Activated CD4-positive, alpha-beta T cell treated with anti-CD3 and anti-CD28 coated beads, Interleukin-2, amount 10 ng/mL, durations not matched to agents 24 days and 14 days (primary cell): ENCODE measurements at regions not wholly inside any gene's neighbourhood (a gene's known extent, or its start where the extent isn't known, plus 50 kb on each side); places are given as distances from the start of the nearest gene placed in this dataset.

ENCODE experiments used
- DNase-seq: peaks from one replicate; pipeline ENCODE4 v3.0.0; 2022
- H3K27ac Mint-ChIP-seq: one replicate; pipeline ENCODE4 v1.8.0; 2022; ENCODE audit warnings: mild to moderate bottlenecking, mixed read lengths
- H3K27me3 Mint-ChIP-seq: one replicate; pipeline ENCODE4 v1.8.0; 2022; ENCODE audit warnings: mixed read lengths
- H3K36me3 Mint-ChIP-seq: one replicate; pipeline ENCODE4 v1.8.0; 2022; ENCODE audit warnings: low read depth, mild to moderate bottlenecking, mixed read lengths
- H3K4me1 Mint-ChIP-seq: one replicate; pipeline ENCODE4 v1.8.0; 2021; ENCODE audit warnings: mixed read lengths
- H3K4me3 Mint-ChIP-seq: one replicate; pipeline ENCODE4 v1.8.0; 2022; ENCODE audit warnings: mild to moderate bottlenecking, moderate library complexity, mixed read lengths
- H3K9me3 Mint-ChIP-seq: one replicate; pipeline ENCODE4 v1.8.0; 2021; ENCODE audit warnings: mixed read lengths
- intact Hi-C: fragments of 100-400 bp; cut with micrococcal nuclease; formaldehyde crosslinking; loops from one replicate; pipeline ENCODE4 v1.15.1; 2023

DNA sequence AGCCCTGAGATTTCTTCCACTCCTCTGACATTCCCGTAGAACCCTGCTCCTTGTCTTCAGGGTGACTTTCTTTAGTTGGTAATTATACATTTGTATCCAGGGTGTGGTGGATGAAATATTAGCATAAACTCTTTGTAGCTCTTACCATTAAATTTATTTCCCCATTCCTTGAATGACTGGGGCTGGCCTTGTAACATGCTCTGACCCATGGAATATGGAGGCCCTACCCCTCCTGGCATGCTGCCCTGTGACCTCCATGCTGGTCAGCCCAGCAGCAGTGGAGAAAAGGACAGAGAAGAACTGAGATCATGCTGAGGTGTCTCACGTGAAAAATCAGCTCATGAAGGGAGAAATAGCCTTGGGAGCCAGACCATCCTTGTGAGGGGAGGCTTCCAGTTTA is 96.1 kb upstream of the PROK2 start:
- no peak for DNase-seq
- no peak overlapping the region for H3K4me3 Mint-ChIP-seq
- no peaks in the 10 kb centered on the region for H3K4me1 Mint-ChIP-seq
- peaks cover 39% of the 10 kb centered on the region for H3K27me3 Mint-ChIP-seq
- H3K27ac Mint-ChIP-seq, result no peak overlapping the region
- H3K36me3 Mint-ChIP-seq, result no peaks in the 10 kb centered on the region
- no peaks in the 10 kb centered on the region for H3K9me3 Mint-ChIP-seq
- intact Hi-C loops, result no loop called here

DNA sequence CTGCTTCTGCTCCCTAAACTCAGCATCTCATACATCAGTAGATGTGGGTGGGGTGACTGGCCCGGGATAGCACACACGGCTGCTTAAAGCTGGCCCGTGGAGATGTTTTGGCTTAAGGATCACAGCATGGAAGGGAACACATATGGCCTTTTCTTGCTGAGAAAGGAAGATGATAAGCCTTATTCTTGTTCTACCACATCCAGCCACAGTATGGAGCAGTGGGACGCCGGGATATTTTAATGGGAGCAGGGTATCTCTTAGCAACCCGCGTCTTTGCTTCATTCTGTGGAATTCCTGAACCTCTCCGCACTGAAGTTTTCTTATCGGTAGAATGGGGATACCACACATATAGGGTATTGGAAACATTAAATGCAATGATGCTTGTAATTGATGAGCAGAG is 94.1 kb upstream of the PROK2 start:
- Mint-ChIP-seq H3K27me3 (peaks cover 26% of the 10 kb centered on the region), H3K9me3 (no peaks in the 10 kb centered on the region), H3K4me3 (no peak overlapping the region), H3K36me3 (no peaks in the 10 kb centered on the region), H3K27ac (no peak overlapping the region), H3K4me1 (peaks cover 15% of the 10 kb centered on the region)
- DNase-seq, result no peak
- intact Hi-C loops, result loop anchor here (5.0 to 10.0 kb wide), 7 partner anchors 106 to 1206 kb away; no protein-coding TSS in a partner anchor

DNA sequence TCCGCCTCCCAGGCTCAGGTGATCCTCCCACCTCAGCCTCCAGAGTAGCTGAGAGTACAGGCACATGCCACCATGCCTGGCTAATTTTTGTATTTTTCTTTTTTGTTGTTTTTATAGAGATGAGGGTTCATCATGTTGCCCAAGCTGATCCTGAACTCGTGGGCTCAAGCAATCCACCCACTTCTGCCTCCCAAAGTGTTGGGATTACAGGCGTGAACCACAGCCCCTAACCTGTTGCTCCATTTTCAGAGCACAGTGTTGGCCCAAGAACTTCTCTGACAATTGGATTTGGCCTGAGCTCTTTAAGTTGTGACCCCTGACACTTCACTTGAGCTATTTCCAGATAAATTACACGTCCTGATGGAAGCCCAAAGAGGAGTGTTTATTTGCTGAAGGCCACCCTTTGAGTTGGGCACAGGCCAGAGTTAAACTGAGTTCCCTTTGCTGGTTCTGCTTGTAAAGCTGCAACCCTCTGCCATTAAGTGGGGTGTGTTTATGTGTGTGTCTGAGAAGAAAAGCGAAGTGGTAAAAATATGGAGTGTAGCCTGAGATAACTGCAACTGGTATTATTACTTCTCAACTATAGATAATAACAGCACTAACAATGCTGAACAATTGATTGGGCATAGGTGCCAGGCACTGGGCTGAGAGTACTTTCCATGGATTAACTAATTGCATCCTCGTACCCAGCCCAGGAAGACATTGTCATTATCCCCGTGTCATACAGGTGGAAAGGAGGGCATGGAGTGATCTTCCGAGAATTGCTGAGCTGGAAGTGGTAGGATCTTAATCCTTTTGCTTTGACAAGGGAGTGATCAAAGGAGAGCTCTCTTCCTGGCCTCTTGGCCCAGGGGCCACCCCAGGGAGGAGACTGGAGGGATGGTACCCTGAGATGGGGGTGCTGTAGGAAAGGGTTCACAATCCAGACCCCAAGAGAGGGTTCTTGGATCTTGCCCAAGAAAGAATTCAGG is 91.5 kb upstream of the PROK2 start:
- DNase-seq, result no peak
- H3K9me3 Mint-ChIP-seq, result no peaks in the 10 kb centered on the region
- H3K36me3 Mint-ChIP-seq, result no peaks in the 10 kb centered on the region
- H3K4me3 Mint-ChIP-seq, result no peak overlapping the region
- peaks cover 12% of the 10 kb centered on the region for H3K27me3 Mint-ChIP-seq
- H3K27ac Mint-ChIP-seq, result no peak overlapping the region
- H3K4me1 Mint-ChIP-seq, result peaks cover 28% of the 10 kb centered on the region
- intact Hi-C loops, result loop anchor here (5.0 to 10.0 kb wide), 7 partner anchors 108 to 1208 kb away; no protein-coding TSS in a partner anchor

DNA sequence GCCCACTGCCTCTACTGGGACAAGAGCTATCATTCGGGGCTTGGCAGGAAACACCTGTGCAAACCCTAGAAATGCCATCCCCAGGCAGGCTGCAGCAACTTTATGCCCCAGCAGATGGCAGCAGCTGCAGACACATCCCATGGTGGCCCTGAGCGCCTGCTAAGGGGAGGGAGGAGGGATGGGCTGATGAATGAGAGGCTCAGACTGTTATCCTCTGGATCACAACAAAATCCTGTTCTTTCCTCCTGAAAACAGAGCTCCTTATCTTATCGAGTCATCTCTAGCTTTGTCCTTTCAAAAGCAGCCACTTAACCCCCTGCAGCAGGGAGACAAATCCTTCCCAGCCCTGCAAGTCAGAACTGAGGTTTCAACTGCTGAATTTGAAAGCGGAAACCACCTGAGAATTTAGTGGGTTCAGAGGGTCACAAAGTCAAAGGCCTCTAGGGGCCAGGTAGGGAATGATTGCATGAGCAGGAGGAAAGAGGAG is 90.6 kb upstream of the PROK2 start:
- Mint-ChIP-seq H3K4me1 (peaks cover 28% of the 10 kb centered on the region), H3K9me3 (no peaks in the 10 kb centered on the region), H3K4me3 (peak overlapping the region; percentile 14), H3K27me3 (peaks cover 12% of the 10 kb centered on the region), H3K36me3 (no peaks in the 10 kb centered on the region), H3K27ac (peak overlapping the region; percentile 74)
- intact Hi-C loops, result loop anchor here (1.0 to 10.0 kb wide), 10 partner anchors 109 to 1209 kb away; no protein-coding TSS in a partner anchor
- peak; percentile 93 for DNase-seq

DNA sequence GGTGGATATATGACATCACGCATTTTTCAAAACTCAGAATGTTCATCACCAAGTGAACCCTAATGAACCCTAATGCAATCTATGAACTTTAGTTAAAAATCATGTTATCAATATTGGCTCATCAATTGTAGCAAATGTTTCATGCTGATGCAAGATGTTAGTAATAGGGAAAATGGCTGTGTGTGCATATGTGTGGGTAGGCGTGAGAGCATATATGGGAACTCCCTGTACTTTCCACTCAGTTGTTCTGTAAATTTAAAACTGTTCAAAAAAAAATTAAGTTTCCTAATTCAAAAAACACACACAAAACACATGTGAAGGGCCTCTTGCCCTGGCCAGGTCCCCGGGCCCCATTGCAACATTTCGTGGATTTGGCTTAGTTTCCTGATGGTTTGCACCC is 89.7 kb upstream of the PROK2 start:
- H3K27ac Mint-ChIP-seq, result peak overlapping the region; percentile 74
- no peaks in the 10 kb centered on the region for H3K9me3 Mint-ChIP-seq
- H3K27me3 Mint-ChIP-seq, result peaks cover 17% of the 10 kb centered on the region
- H3K36me3 Mint-ChIP-seq, result no peaks in the 10 kb centered on the region
- H3K4me3 Mint-ChIP-seq, result peak overlapping the region; percentile 14
- H3K4me1 Mint-ChIP-seq, result peaks cover 28% of the 10 kb centered on the region
- DNase-seq, result no peak
- intact Hi-C loops, result loop anchor here (1.0 to 10.0 kb wide), 11 partner anchors 110 to 1210 kb away; no protein-coding TSS in a partner anchor

DNA sequence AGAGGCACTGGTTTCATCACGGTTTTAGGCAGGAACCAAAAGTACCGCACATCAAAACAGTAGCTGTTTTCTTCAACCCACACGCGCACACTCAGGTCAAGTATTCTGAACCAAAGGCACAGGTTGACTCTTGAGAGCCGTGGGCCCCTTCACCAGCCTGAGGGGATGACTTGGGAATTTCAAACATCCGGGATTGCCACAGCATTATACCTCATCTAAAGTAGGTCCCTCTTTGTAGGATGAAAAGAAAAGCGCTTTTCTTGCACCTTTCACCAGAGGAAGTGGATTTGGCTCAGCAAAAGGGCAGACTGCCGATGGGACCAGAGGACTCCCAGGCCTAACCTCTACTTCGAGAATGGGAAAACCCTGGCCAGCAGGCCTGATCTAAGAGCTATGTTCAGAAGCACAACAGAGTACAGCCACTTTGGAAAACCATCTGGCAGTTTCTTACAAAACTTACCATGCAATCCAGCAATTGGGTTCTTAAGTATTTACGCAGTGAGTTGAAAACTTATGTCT is 88.2 kb upstream of the PROK2 start:
- peak overlapping the region; percentile 12 for H3K27ac Mint-ChIP-seq
- no peaks in the 10 kb centered on the region for H3K9me3 Mint-ChIP-seq
- peaks cover 28% of the 10 kb centered on the region for H3K4me1 Mint-ChIP-seq
- no peaks in the 10 kb centered on the region for H3K36me3 Mint-ChIP-seq
- no peak for DNase-seq
- intact Hi-C loops, result loop anchor here (5.0 to 10.0 kb wide), 6 partner anchors 112 to 1212 kb away; no protein-coding TSS in a partner anchor
- peaks cover 23% of the 10 kb centered on the region for H3K27me3 Mint-ChIP-seq
- H3K4me3 Mint-ChIP-seq, result no peak overlapping the region

DNA sequence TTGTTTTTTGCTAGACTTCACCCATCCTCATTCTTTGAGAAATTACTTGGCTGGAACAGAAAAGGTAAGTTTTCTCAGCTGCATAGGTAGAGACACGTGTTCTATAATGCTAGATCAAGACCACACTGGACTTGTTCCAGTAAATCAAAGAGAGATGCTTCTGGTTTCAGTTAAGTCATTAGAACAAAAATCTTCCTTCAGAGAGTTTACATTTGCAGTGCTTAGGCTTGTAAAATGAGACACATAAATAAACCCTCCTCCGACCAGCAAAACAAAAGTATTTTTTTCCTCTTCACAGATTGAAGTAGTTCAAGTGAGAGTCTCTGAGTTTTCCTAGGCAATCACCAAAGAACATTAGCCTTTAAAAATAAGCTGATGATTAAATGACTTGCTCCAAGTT is 87.3 kb upstream of the PROK2 start:
- no peaks in the 10 kb centered on the region for H3K36me3 Mint-ChIP-seq
- peak overlapping the region; percentile 5 for H3K27ac Mint-ChIP-seq

DNA sequence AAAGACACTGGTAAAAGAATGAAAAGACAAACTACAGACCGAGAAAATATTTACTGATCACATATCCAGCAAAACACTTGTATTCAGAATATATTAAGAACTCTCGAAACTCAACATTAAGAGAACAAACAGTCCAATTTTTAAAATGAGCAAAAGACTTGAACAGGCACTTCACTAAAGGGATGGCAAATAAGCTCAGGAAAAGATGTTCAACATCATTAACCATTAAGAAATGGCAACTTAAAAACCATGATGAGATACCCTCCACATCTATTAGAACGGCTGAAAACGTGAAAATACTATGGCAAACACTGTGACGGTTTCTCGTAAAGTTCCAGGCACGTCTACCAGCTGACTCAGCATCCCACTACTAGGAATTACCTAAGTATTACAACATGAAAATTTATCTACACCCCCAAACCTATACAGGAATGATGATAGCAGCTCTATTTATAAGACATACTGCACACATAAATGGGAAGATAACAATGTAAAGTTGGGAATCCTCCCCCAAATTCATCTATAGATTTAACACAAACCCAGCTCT is 86.1 kb upstream of the PROK2 start:
- Mint-ChIP-seq H3K4me3 (no peak overlapping the region), H3K9me3 (no peaks in the 10 kb centered on the region), H3K4me1 (peaks cover 28% of the 10 kb centered on the region), H3K36me3 (no peaks in the 10 kb centered on the region), H3K27ac (no peak overlapping the region), H3K27me3 (peaks cover 35% of the 10 kb centered on the region)
- intact Hi-C loops, result loop anchor here (5.0 to 10.0 kb wide), 6 partner anchors 114 to 1214 kb away; no protein-coding TSS in a partner anchor
- no peak for DNase-seq

More for the DNA sequence above, 87.3 kb upstream of the PROK2 start:
- H3K27me3 Mint-ChIP-seq, result peaks cover 30% of the 10 kb centered on the region
- no peaks in the 10 kb centered on the region for H3K9me3 Mint-ChIP-seq
- peak overlapping the region; percentile 29 for H3K4me3 Mint-ChIP-seq
- no peak for DNase-seq
- intact Hi-C loops, result loop anchor here (5.0 to 10.0 kb wide), 6 partner anchors 113 to 1213 kb away; no protein-coding TSS in a partner anchor
- H3K4me1 Mint-ChIP-seq, result peaks cover 28% of the 10 kb centered on the region

DNA sequence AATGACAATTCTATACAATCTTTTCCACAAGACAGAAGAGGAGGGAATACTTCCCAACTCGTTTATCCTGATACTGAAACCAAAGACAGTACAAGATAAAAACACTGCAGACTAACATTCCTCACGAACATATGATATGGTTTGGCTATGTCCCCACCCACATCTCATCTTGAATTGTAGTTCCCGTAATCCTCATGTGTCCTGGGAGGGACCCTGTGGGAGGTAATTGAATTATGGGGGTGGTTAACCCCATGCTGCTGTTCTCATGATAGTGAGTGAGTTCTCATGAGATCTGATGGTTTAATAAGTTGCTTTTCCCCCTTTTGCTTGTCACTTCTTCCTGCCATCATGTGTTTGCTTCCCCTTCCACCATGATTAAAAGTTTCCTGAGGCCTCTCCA is 83.9 kb upstream of the PROK2 start:
- H3K36me3 Mint-ChIP-seq, result no peaks in the 10 kb centered on the region
- H3K27me3 Mint-ChIP-seq, result peaks cover 51% of the 10 kb centered on the region
- H3K4me1 Mint-ChIP-seq, result peaks cover 15% of the 10 kb centered on the region
- intact Hi-C loops, result no loop called here
- no peaks in the 10 kb centered on the region for H3K9me3 Mint-ChIP-seq
- H3K4me3 Mint-ChIP-seq, result no peak overlapping the region
- H3K27ac Mint-ChIP-seq, result no peak overlapping the region
- no peak for DNase-seq

DNA sequence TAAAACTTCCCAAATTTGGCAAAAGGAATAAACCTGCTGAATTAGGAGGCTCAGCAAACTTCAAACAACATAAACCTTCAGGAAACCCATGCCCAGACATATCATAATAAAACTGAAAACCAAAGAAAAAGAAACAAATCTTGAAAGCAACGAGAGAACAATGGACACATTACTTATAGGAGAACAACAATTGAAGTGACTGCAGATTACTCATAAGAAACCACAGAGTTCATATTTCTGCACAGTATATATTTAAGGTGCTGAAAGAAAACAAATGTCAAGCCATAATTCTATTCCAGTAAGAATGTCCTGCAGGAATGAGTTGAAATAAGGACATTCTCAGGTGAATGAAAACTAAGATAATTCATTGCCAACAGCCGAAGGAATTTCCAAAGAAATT is 80.8 kb upstream of the PROK2 start:
- Mint-ChIP-seq H3K4me3 (no peak overlapping the region), H3K4me1 (peaks cover 4% of the 10 kb centered on the region), H3K27me3 (peaks cover 64% of the 10 kb centered on the region), H3K27ac (no peak overlapping the region), H3K9me3 (no peaks in the 10 kb centered on the region), H3K36me3 (no peaks in the 10 kb centered on the region)
- intact Hi-C loops, result no loop called here
- DNase-seq, result no peak

DNA sequence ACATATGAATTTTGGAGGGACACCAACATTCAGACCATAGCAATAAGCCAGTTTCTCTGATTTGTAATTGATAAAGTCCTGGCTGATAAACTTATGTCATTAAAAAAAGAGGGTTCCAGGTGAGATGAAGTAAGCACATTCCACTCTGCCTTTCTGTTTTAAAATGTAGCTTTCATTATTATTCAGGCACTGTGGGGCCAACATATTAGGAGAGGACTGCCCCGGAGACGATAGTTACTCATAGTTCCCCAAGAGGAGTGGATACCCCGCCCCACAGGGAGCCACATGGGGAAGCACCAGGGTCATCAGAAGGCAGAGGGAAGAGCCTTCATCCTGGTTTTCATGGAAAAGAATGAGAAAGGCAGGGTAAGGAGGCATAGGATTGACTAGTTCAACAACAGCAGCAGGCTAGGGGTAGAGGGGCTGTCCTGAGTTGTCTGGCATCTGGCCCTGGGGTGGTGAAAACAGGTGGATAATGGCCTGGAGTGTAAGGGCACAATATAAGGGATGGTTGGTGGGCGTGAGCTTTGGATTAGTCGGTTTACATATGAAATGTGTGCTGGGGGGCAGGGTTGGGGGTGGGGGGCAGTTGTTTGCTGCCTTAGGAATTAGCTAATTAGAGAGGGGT is 78.7 kb upstream of the PROK2 start:
- H3K4me1 Mint-ChIP-seq, result peaks cover 9% of the 10 kb centered on the region
- no peak overlapping the region for H3K4me3 Mint-ChIP-seq
- H3K27me3 Mint-ChIP-seq, result peaks cover 57% of the 10 kb centered on the region
- no peaks in the 10 kb centered on the region for H3K9me3 Mint-ChIP-seq
- DNase-seq, result no peak
- intact Hi-C loops, result no loop called here
- H3K27ac Mint-ChIP-seq, result no peak overlapping the region
- no peaks in the 10 kb centered on the region for H3K36me3 Mint-ChIP-seq

DNA sequence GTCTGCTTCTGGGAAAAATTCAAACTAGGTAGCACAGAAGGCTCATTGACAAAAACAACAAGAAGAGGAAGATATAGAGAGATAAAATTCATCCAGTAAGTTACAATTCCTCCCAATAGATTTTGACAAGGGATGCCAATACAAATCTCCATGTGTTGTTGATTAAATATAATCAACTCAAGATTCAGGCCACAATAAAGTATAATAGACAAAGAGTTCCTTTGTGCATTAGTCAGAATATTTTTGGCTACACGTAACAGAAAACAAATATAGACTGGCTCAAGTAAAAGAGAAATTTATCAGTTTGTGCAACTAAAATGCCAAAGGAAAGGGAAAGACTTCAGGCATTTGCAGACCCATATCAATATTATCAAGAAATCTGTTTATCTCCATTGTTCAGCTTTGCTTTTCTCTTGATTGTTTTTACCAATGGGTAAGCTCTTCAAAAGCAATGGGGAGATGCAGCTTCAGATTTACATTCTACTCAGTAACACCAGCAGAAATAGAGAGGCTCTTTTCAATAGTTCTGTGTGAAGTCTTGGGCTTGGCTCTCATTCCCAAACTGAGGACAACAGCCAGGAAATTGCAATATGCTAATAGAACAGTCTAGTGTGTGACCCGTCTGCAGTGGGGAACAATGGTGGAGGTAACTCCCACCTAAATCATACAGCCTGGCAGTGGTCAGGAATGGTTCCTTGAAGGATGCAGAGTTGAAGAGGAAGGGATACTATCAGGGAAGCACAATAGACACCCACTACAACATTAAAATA is 77.6 kb upstream of the PROK2 start:
- Mint-ChIP-seq H3K4me3 (no peak overlapping the region), H3K36me3 (no peaks in the 10 kb centered on the region), H3K9me3 (no peaks in the 10 kb centered on the region), H3K27ac (no peak overlapping the region), H3K27me3 (peaks cover 49% of the 10 kb centered on the region), H3K4me1 (peaks cover 9% of the 10 kb centered on the region)
- no peak for DNase-seq
- intact Hi-C loops, result no loop called here

DNA sequence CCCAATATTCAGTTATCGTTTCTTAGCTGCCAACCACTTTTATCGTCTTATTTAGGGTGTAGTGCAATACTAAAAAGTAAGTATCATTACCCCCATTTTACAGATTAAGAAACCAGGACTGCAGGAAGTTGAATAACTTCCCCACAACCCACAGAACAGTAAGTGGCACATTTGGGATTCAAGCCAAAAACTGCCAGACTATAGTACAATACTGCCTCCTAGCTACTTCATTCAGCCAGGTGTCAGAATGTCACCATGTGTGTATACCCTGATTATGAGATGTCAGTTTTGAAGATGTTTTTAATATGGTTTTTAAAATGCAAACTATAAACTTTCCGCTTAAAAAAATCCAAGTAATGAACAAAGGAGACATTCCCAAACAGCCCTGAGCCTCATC is 74.2 kb upstream of the PROK2 start:
- intact Hi-C loops, result loop anchor here (1.0 kb wide), 2 partner anchors 129 to 148 kb away; no protein-coding TSS in a partner anchor
- DNase-seq, result peak; percentile 69
- no peak overlapping the region for H3K4me3 Mint-ChIP-seq
- H3K36me3 Mint-ChIP-seq, result no peaks in the 10 kb centered on the region
- no peaks in the 10 kb centered on the region for H3K9me3 Mint-ChIP-seq
- peaks cover 5% of the 10 kb centered on the region for H3K4me1 Mint-ChIP-seq
- no peak overlapping the region for H3K27ac Mint-ChIP-seq
- peaks cover 27% of the 10 kb centered on the region for H3K27me3 Mint-ChIP-seq
